ENCODE measurements at regions not wholly inside any gene's neighbourhood (a gene's known extent, or its start where the extent isn't known, plus 50 kb on each side); places are given as distances from the start of the nearest gene placed in this dataset.

- intact Hi-C loops (cut with micrococcal nuclease) = no loop called here
- POLR2A ChIA-PET = no interaction called here
- CTCF ChIA-PET = no interaction called here
Measured at GRCh38 chr12:74321381-74321780, 216.3 kb upstream of the ATXN7L3B start.

GRCh38 chr12:74322792-74323191, 214.8 kb upstream of the ATXN7L3B start:
- CTCF ChIA-PET = no interaction called here
- POLR2A ChIA-PET = no interaction called here
- H3K27ac Mint-ChIP-seq = no peak overlapping the region
- no peak for DNase-seq
- no peaks in the 10 kb centered on the region for H3K27me3 Mint-ChIP-seq
- TF ChIP-seq CTCF (IDR thresholded peaks at IDR 0.05) = no peak
- ATAC-seq (ENCODE audit: low read depth) = no peak
- intact Hi-C loops (cut with micrococcal nuclease) = no loop called here
- H3K36me3 Mint-ChIP-seq (ENCODE audit: low read depth) = no peaks in the 10 kb centered on the region
- H3K9me3 Mint-ChIP-seq = no peaks in the 10 kb centered on the region
- H3K4me3 Mint-ChIP-seq = no peak overlapping the region
- no peaks in the 10 kb centered on the region for H3K4me1 Mint-ChIP-seq

More at GRCh38 chr12:74321381-74321780, 216.3 kb upstream of the ATXN7L3B start:
- no peaks in the 10 kb centered on the region for H3K4me1 Mint-ChIP-seq
- no peak overlapping the region for H3K27ac Mint-ChIP-seq
- ATAC-seq (ENCODE audit: low read depth) = no peak
- no peak for DNase-seq
- H3K9me3 Mint-ChIP-seq = no peaks in the 10 kb centered on the region
- H3K27me3 Mint-ChIP-seq = no peaks in the 10 kb centered on the region
- no peaks in the 10 kb centered on the region for H3K36me3 Mint-ChIP-seq (ENCODE audit: low read depth)
- H3K4me3 Mint-ChIP-seq = no peak overlapping the region
- TF ChIP-seq CTCF (IDR thresholded peaks at IDR 0.05) = no peak

GRCh38 chr12:74328623-74329022, 209.0 kb upstream of the ATXN7L3B start:
- Mint-ChIP-seq H3K36me3 (ENCODE audit: low read depth) (no peaks in the 10 kb centered on the region), H3K27me3 (no peaks in the 10 kb centered on the region), H3K27ac (no peak overlapping the region), H3K4me3 (no peak overlapping the region), H3K4me1 (no peaks in the 10 kb centered on the region), H3K9me3 (no peaks in the 10 kb centered on the region)
- ATAC-seq (ENCODE audit: low read depth) (no peak), DNase-seq (no peak)
- ChIA-PET POLR2A (no interaction called here), CTCF (no interaction called here)
- TF ChIP-seq CTCF (IDR thresholded peaks at IDR 0.05) = no peak
- intact Hi-C loops (cut with micrococcal nuclease) = no loop called here

- no peak for ATAC-seq (ENCODE audit: low read depth)
- intact Hi-C loops (cut with micrococcal nuclease) = no loop called here
- ChIA-PET POLR2A (no interaction called here), CTCF (no interaction called here)
- no peak for DNase-seq
- no peak for TF ChIP-seq CTCF (IDR thresholded peaks at IDR 0.05)
- no peaks in the 10 kb centered on the region for H3K36me3 Mint-ChIP-seq (ENCODE audit: low read depth)
- H3K9me3 Mint-ChIP-seq = no peaks in the 10 kb centered on the region
- no peak overlapping the region for H3K4me3 Mint-ChIP-seq
- H3K4me1 Mint-ChIP-seq = no peaks in the 10 kb centered on the region
- H3K27ac Mint-ChIP-seq = no peak overlapping the region
- H3K27me3 Mint-ChIP-seq = no peaks in the 10 kb centered on the region
Measured at GRCh38 chr12:74334780-74335179, 202.9 kb upstream of the ATXN7L3B start.

GRCh38 chr12:74337951-74338350, 199.7 kb upstream of the ATXN7L3B start:
- H3K9me3 Mint-ChIP-seq = no peaks in the 10 kb centered on the region
- CTCF ChIA-PET = no interaction called here
- no peaks in the 10 kb centered on the region for H3K36me3 Mint-ChIP-seq (ENCODE audit: low read depth)
- no peaks in the 10 kb centered on the region for H3K4me1 Mint-ChIP-seq
- intact Hi-C loops (cut with micrococcal nuclease) = no loop called here
- POLR2A ChIA-PET = no interaction called here
- H3K27ac Mint-ChIP-seq = no peak overlapping the region
- DNase-seq (no peak), ATAC-seq (ENCODE audit: low read depth) (no peak)
- no peak for TF ChIP-seq CTCF (IDR thresholded peaks at IDR 0.05)
- no peaks in the 10 kb centered on the region for H3K27me3 Mint-ChIP-seq
- H3K4me3 Mint-ChIP-seq = no peak overlapping the region

Measured in activated B cell treated with CpG ODN at 0.5 μM for 24 hours (primary cell).